Ovary (tissue), 3 donors: ENCODE measurements at regions not wholly inside any gene's neighbourhood (a gene's known extent, or its start where the extent isn't known, plus 50 kb on each side); places are given as distances from the start of the nearest gene placed in this dataset.

Source experiments
- EP300 ChIP-seq: sonication (generic); formaldehyde crosslinking; IDR thresholded peaks from one replicate; pipeline ENCODE4 v1.6.1; 2017; ENCODE audit warnings: antibody characterized with exemption
- POLR2A ChIP-seq: fragments of 450-650 bp; IDR thresholded peaks from one replicate; pipeline ENCODE4 v1.6.1; 2017; ENCODE audit warnings: antibody characterized with exemption, mild to moderate bottlenecking, moderate library complexity
- TF ChIP-seq, protein P1 (sequence below), 3 donors: fragments of 450-650 bp in 2 of 3; fragments of 200-600 bp in 1 of 3; IDR thresholded peaks; one replicate each; pipeline versions ENCODE4 v1.5.1 to v1.8.0; 2016 to 2022; ENCODE audit warnings: antibody characterized with exemption in 3 of 3, mild to moderate bottlenecking in 1 of 3
- donor health status: DM: no; HTN: no; CAD: no.

DNA sequence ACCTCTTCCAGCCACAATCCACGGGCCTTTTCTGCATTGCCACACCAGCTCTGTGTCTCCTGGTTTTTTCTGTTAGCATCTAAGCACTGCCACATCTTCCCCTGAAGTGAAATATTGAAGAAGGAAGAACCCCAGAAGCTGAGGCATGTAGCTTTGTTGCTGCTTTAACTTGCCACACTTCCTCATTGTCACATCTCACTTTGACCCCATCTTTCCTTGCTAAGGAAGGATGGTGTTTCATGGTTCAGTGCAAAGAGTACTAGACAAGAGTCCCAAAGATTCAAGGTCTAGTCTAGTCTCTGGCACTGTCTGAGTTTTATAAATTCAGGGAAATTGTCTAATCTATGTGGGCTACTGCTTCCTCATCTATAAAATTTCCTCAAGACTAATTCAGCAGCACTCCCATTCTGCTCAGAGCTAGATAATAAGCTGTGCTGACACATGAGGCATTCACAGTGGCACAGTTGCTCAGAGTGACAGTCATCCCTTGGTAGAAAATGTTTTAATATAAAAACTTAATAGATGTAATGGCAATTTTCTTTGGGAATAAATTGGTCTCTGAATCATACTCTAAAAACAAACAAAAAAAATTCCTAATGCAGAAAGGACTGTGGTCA, 483.0 kb upstream of the ID2 start:
- no peak for TF ChIP-seq EP300
- TF ChIP-seq, protein P1, sequence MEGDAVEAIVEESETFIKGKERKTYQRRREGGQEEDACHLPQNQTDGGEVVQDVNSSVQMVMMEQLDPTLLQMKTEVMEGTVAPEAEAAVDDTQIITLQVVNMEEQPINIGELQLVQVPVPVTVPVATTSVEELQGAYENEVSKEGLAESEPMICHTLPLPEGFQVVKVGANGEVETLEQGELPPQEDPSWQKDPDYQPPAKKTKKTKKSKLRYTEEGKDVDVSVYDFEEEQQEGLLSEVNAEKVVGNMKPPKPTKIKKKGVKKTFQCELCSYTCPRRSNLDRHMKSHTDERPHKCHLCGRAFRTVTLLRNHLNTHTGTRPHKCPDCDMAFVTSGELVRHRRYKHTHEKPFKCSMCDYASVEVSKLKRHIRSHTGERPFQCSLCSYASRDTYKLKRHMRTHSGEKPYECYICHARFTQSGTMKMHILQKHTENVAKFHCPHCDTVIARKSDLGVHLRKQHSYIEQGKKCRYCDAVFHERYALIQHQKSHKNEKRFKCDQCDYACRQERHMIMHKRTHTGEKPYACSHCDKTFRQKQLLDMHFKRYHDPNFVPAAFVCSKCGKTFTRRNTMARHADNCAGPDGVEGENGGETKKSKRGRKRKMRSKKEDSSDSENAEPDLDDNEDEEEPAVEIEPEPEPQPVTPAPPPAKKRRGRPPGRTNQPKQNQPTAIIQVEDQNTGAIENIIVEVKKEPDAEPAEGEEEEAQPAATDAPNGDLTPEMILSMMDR (IDR thresholded peaks at IDR 0.05): no peak
- no peak for TF ChIP-seq POLR2A
